Lung (tissue), 11 donors: ENCODE measurements at regions not wholly inside any gene's neighbourhood (a gene's known extent, or its start where the extent isn't known, plus 50 kb on each side); places are given as distances from the start of the nearest gene placed in this dataset.

Source experiments
- ATAC-seq: fragments of 200-7000 bp; cut with Tn5 transposase; one replicate; pipeline ENCODE4 v1.9.1; 2020; ENCODE audit warnings: moderate number of reproducible peaks; ENCODE audit not compliant: insufficient read depth, low FRiP score
- DNase-seq, 3 donors: peaks; one replicate each; pipeline ENCODE4 v3.0.0-alpha.2; 2013 to 2017
- H3K27ac ChIP-seq, 2 donors: one replicate each; pipeline ENCODE4 v1.5.1; 2013; ENCODE audit warnings: mild to moderate bottlenecking in 2 of 2, moderate library complexity in 2 of 2, control low read depth in 1 of 2, inconsistent platforms in 1 of 2, low read depth in 1 of 2, low read length in 1 of 2
- H3K27me3 ChIP-seq, 3 donors: one replicate each; pipeline ENCODE4 v1.5.1; 2013; ENCODE audit warnings: low read length in 2 of 3; ENCODE audit not compliant: control insufficient read depth in 3 of 3, insufficient read depth in 3 of 3
- H3K36me3 ChIP-seq, 4 donors: one replicate each; pipeline ENCODE4 v1.5.1; 2013; ENCODE audit warnings: low read length in 4 of 4, mild to moderate bottlenecking in 1 of 4, moderate library complexity in 1 of 4; ENCODE audit not compliant: control insufficient read depth in 4 of 4, insufficient read depth in 4 of 4
- H3K4me1 ChIP-seq, 5 donors: one replicate each; pipeline ENCODE4 v1.5.1; 2013; ENCODE audit warnings: low read length in 5 of 5, mild to moderate bottlenecking in 2 of 5, moderate library complexity in 1 of 5; ENCODE audit not compliant: control insufficient read depth in 5 of 5, insufficient read depth in 5 of 5
- H3K4me3 ChIP-seq: one replicate; pipeline ENCODE4 v1.5.1; 2013; ENCODE audit warnings: mild to moderate bottlenecking, control low read depth, moderate library complexity
- H3K9ac ChIP-seq, 2 donors: one replicate each; pipeline ENCODE4 v1.5.1; 2013; ENCODE audit warnings: low read length in 2 of 2, control low read depth in 1 of 2; ENCODE audit not compliant: insufficient read depth in 1 of 2
- H3K9me3 ChIP-seq, 4 donors: one replicate each; pipeline ENCODE4 v1.5.1; 2013; ENCODE audit warnings: low read length in 3 of 4, mild to moderate bottlenecking in 1 of 4, moderate library complexity in 1 of 4; ENCODE audit not compliant: control insufficient read depth in 4 of 4, insufficient read depth in 3 of 4
- whole genome bisulfite sequencing, 2 donors: extraction: QIAGEN DNeasy Blood & Tissue Kit; methylation state at CpG; one replicate each; pipeline ENCODE4 v1.1.7; 2013; 5-methylcytosine and 5-hydroxymethylcytosine counted together
- TF ChIP-seq, protein P1 (sequence below): IDR thresholded peaks from 2 replicates; pipeline ENCODE4 v1.5.1; 2012; ENCODE audit warnings: mild to moderate bottlenecking; ENCODE audit errors: control extremely low read depth, extremely low read depth
- donor health status: control.
- donor health status: control.
- donor health status: Bipolar disorder and iron deficiency.
- donor health status: healthy.
- donor health status: DM: yes; HTN: yes; CAD: no.

GRCh38 chr13:91112201-91112923 lies 235.1 kb upstream of the MIR17HG start:
- Histone ChIP-seq H3K36me3 (no peaks in the 10 kb centered on the region), H3K27me3 (no peaks in the 10 kb centered on the region), H3K4me3 (no peak overlapping the region), H3K4me1 (no peaks in the 10 kb centered on the region), H3K9me3 (no peaks in the 10 kb centered on the region), H3K27ac (no peak overlapping the region), H3K9ac (no peak overlapping the region)
- 85 to 93% methylated on average over 7 of the region's 7 CpGs for WGBS, 2 donors
- TF ChIP-seq, protein P1, sequence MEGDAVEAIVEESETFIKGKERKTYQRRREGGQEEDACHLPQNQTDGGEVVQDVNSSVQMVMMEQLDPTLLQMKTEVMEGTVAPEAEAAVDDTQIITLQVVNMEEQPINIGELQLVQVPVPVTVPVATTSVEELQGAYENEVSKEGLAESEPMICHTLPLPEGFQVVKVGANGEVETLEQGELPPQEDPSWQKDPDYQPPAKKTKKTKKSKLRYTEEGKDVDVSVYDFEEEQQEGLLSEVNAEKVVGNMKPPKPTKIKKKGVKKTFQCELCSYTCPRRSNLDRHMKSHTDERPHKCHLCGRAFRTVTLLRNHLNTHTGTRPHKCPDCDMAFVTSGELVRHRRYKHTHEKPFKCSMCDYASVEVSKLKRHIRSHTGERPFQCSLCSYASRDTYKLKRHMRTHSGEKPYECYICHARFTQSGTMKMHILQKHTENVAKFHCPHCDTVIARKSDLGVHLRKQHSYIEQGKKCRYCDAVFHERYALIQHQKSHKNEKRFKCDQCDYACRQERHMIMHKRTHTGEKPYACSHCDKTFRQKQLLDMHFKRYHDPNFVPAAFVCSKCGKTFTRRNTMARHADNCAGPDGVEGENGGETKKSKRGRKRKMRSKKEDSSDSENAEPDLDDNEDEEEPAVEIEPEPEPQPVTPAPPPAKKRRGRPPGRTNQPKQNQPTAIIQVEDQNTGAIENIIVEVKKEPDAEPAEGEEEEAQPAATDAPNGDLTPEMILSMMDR: no peak
- DNase-seq (no peak), ATAC-seq (no peak)

GRCh38 chr13:91112924-91113277 lies 234.6 kb upstream of the MIR17HG start:
- H3K27me3 ChIP-seq: no peaks in the 10 kb centered on the region
- ATAC-seq (no peak), DNase-seq (no peak)
- H3K4me1 ChIP-seq: no peaks in the 10 kb centered on the region
- no peaks in the 10 kb centered on the region for H3K9me3 ChIP-seq
- whole genome bisulfite sequencing, 2 donors: 91 to 97% methylated on average over 1 of the region's 1 CpG
- no peak overlapping the region for H3K9ac ChIP-seq
- no peak overlapping the region for H3K4me3 ChIP-seq
- H3K36me3 ChIP-seq: no peaks in the 10 kb centered on the region
- TF ChIP-seq, protein P1: no peak
- no peak overlapping the region for H3K27ac ChIP-seq

DNA sequence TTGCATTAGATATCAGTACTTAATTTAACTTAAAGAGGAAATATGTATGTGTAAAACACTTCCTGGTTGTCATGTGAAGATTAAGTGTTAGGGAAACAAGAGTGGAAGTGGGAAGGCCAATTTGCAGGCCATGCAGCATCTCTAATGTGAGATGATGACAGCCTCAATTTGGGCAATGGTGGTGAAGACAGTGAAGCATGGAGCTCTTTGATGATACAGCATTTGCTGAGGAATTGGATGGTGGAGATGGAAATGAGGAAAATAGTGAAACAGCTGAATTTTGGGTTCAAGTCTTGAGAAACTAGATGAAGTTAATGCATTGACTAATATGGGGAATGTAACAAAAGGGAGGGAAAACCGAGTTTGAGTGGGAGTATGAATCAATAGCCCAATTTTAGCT lies 231.7 kb upstream of the MIR17HG start:
- no peaks in the 10 kb centered on the region for H3K36me3 ChIP-seq
- TF ChIP-seq, protein P1: no peak
- no peaks in the 10 kb centered on the region for H3K9me3 ChIP-seq
- no peak overlapping the region for H3K27ac ChIP-seq
- no peak overlapping the region for H3K9ac ChIP-seq
- 82 to 88% methylated on average over 1 of the region's 1 CpG for WGBS, 2 donors
- no peaks in the 10 kb centered on the region for H3K27me3 ChIP-seq
- no peak for ATAC-seq
- DNase-seq: no peak
- no peaks in the 10 kb centered on the region for H3K4me1 ChIP-seq
- no peak overlapping the region for H3K4me3 ChIP-seq

GRCh38 chr13:91117351-91117750 lies 230.1 kb upstream of the MIR17HG start:
- DNase-seq (no peak), ATAC-seq (no peak)
- H3K9ac ChIP-seq: no peak overlapping the region
- no peaks in the 10 kb centered on the region for H3K4me1 ChIP-seq
- no peaks in the 10 kb centered on the region for H3K9me3 ChIP-seq
- TF ChIP-seq, protein P1: no peak
- no peak overlapping the region for H3K4me3 ChIP-seq
- no peaks in the 10 kb centered on the region for H3K27me3 ChIP-seq
- no peak overlapping the region for H3K27ac ChIP-seq
- WGBS, 2 donors: 70 to 90% methylated on average over 2 of the region's 2 CpGs
- no peaks in the 10 kb centered on the region for H3K36me3 ChIP-seq
